Trophoblast cell (in vitro differentiated cells and primary cell): ENCODE measurements at regions not wholly inside any gene's neighbourhood (a gene's known extent, or its start where the extent isn't known, plus 50 kb on each side); places are given as distances from the start of the nearest gene placed in this dataset.

Experiments used
- DNase-seq, 2 donors: peaks; one replicate each; pipeline ENCODE4 v3.0.0-alpha.2; 2016
- H2AFZ ChIP-seq: 2 replicates; pipeline ENCODE4 v1.6.1; 2013; ENCODE audit warnings: low read length, moderate library complexity, mild to moderate bottlenecking; ENCODE audit not compliant: insufficient read depth, poor library complexity
- H2AK5ac ChIP-seq: 2 replicates; pipeline ENCODE4 v1.6.1; 2013; ENCODE audit warnings: mild to moderate bottlenecking, low read length
- H2BK120ac ChIP-seq: 2 replicates; pipeline ENCODE4 v1.6.1; 2013; ENCODE audit warnings: low read length, mild to moderate bottlenecking, moderate library complexity; ENCODE audit not compliant: insufficient read depth, poor library complexity
- H2BK12ac ChIP-seq: 2 replicates; pipeline ENCODE4 v1.6.1; 2013; ENCODE audit warnings: mild to moderate bottlenecking, low read length, moderate library complexity
- H2BK5ac ChIP-seq: 2 replicates; pipeline ENCODE4 v1.6.1; 2013; ENCODE audit warnings: low read length, low read depth, moderate library complexity, mild to moderate bottlenecking; ENCODE audit not compliant: poor library complexity
- H3K14ac ChIP-seq: 2 replicates; pipeline ENCODE4 v1.6.1; 2013; ENCODE audit warnings: mild to moderate bottlenecking, low read length
- H3K18ac ChIP-seq: 2 replicates; pipeline ENCODE4 v1.6.1; 2013; ENCODE audit warnings: mild to moderate bottlenecking, low read length
- H3K23ac ChIP-seq: 2 replicates; pipeline ENCODE4 v1.6.1; 2013; ENCODE audit warnings: low read length
- H3K27ac ChIP-seq: 2 replicates; pipeline ENCODE4 v1.5.1; 2013; ENCODE audit warnings: low read depth, mild to moderate bottlenecking, inconsistent platforms, low read length, moderate library complexity
- H3K27me3 ChIP-seq: 2 replicates; pipeline ENCODE4 v1.6.1; 2013; ENCODE audit warnings: inconsistent platforms, mild to moderate bottlenecking, low read length, moderate library complexity; ENCODE audit not compliant: insufficient read depth
- H3K36me3 ChIP-seq, 2 experiments: 1 replicate in 1 of 2; 2 replicates in 1 of 2; pipeline ENCODE4 v1.6.1; 2013; ENCODE audit warnings: low read length in 2 of 2, mild to moderate bottlenecking in 2 of 2, moderate library complexity in 1 of 2; ENCODE audit not compliant: insufficient read depth in 2 of 2, control insufficient read depth in 1 of 2
- H3K4ac ChIP-seq: 2 replicates; pipeline ENCODE4 v1.6.1; 2013; ENCODE audit warnings: low read depth, mild to moderate bottlenecking, low read length, moderate library complexity
- H3K4me1 ChIP-seq, 2 experiments: 1 replicate in 1 of 2; 2 replicates in 1 of 2; pipeline ENCODE4 v1.6.1; 2013; ENCODE audit warnings: low read length in 2 of 2, mild to moderate bottlenecking in 2 of 2, moderate library complexity in 1 of 2; ENCODE audit not compliant: insufficient read depth in 2 of 2, control insufficient read depth in 1 of 2
- H3K4me2 ChIP-seq: 2 replicates; pipeline ENCODE4 v1.6.1; 2013; ENCODE audit warnings: inconsistent platforms, mild to moderate bottlenecking, low read length, moderate library complexity
- H3K4me3 ChIP-seq: 2 replicates; pipeline ENCODE4 v1.5.1; 2013; ENCODE audit warnings: mild to moderate bottlenecking, low read depth, low read length, inconsistent platforms
- H3K79me1 ChIP-seq: one replicate; pipeline ENCODE4 v1.6.1; 2013; ENCODE audit warnings: low read length
- H3K79me2 ChIP-seq: 2 replicates; pipeline ENCODE4 v1.6.1; 2013; ENCODE audit warnings: low read length, mild to moderate bottlenecking; ENCODE audit not compliant: control insufficient read depth, insufficient read depth, poor library complexity
- H3K9ac ChIP-seq: 2 replicates; pipeline ENCODE4 v1.6.1; 2013; ENCODE audit warnings: mild to moderate bottlenecking, low read length
- H3K9me3 ChIP-seq: 2 replicates; pipeline ENCODE4 v1.6.1; 2013; ENCODE audit warnings: low read depth, mild to moderate bottlenecking, control low read depth, inconsistent platforms, low read length; ENCODE audit not compliant: insufficient read depth
- H4K12ac ChIP-seq: 2 replicates; pipeline ENCODE4 v1.6.1; 2013; ENCODE audit warnings: low read depth, mild to moderate bottlenecking, low read length, moderate library complexity
- H4K8ac ChIP-seq: 2 replicates; pipeline ENCODE4 v1.6.1; 2013; ENCODE audit warnings: low read depth, mild to moderate bottlenecking, low read length, moderate library complexity
- H4K91ac ChIP-seq: one replicate; pipeline ENCODE4 v1.6.1; 2013; ENCODE audit warnings: low read depth, mild to moderate bottlenecking, low read length, moderate library complexity
- WGBS: extraction: QIAGEN DNeasy Blood & Tissue Kit; methylation state at CpG from one replicate; pipeline ENCODE4 v1.1.7; 2013; ENCODE audit warnings: missing lambda C conversion rate; ENCODE audit not compliant: insufficient read length, insufficient coverage; ENCODE audit errors: extremely low coverage; 5-methylcytosine and 5-hydroxymethylcytosine counted together

- no peaks in the 10 kb centered on the region for H3K79me2 ChIP-seq
- WGBS = no CpG with 5 or more reads among the region's 2 CpGs
- H3K4me1 ChIP-seq = peaks cover 0 to 2% of the 10 kb centered on the region in 2 experiments
- no peak overlapping the region for H3K27ac ChIP-seq
- no peak overlapping the region for H3K4ac ChIP-seq
- H2AK5ac ChIP-seq = no peak overlapping the region
- no peak overlapping the region for H3K4me3 ChIP-seq
- H2BK5ac ChIP-seq = no peak overlapping the region
- no peak overlapping the region for H2BK120ac ChIP-seq
- H3K18ac ChIP-seq = no peak overlapping the region
- H2BK12ac ChIP-seq = no peak overlapping the region
- H4K12ac ChIP-seq = no peak overlapping the region
- H3K14ac ChIP-seq = no peak overlapping the region
- no peak overlapping the region for H4K91ac ChIP-seq
- H3K4me2 ChIP-seq = no peak overlapping the region
- no peak overlapping the region for H2AFZ ChIP-seq
- no peak for DNase-seq
- no peaks in the 10 kb centered on the region for H3K79me1 ChIP-seq
- H3K9ac ChIP-seq = no peak overlapping the region
- no peaks in the 10 kb centered on the region for H3K27me3 ChIP-seq
- peaks cover 1% of the 10 kb centered on the region for H3K9me3 ChIP-seq
- H3K23ac ChIP-seq = no peak overlapping the region
- H4K8ac ChIP-seq = no peak overlapping the region
- H3K36me3 ChIP-seq = no peaks in the 10 kb centered on the region
These were observed 623.8 kb downstream of the MMUT start for GRCh38 chr6:48839206-48839605.

DNA sequence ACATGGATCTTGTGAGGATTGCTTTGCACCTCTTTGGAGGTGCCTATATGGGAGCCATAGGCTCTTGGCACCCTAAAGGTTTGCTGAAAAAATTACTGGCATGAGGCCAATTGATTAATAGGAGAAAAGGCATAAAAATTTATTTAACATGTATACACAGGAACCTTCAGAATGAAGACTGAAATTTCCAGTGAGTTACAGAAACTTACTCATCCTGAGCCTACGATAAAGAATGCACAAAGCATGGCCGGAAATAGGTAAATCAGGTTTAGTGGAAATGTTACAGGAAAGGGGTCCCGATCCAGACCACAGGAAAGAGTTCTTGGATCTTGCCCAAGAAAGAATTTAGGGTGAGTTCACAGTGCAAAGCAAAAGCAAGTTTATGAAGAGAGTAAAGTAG is 625.3 kb downstream of the MMUT start:
- Histone ChIP-seq H3K4ac (no peak overlapping the region), H3K79me2 (no peaks in the 10 kb centered on the region), H3K4me3 (no peak overlapping the region), H2AFZ (no peak overlapping the region), H2BK120ac (no peak overlapping the region), H2BK5ac (no peak overlapping the region), H3K23ac (no peak overlapping the region), H3K27ac (no peak overlapping the region), H3K79me1 (no peaks in the 10 kb centered on the region), H3K4me1 (peaks cover 0 to 2% of the 10 kb centered on the region in 2 experiments), H2AK5ac (no peak overlapping the region), H3K14ac (no peak overlapping the region), H3K9ac (no peak overlapping the region), H3K36me3 (no peaks in the 10 kb centered on the region), H4K91ac (no peak overlapping the region), H3K9me3 (peaks cover 1% of the 10 kb centered on the region), H4K12ac (no peak overlapping the region), H3K4me2 (no peak overlapping the region), H3K27me3 (no peaks in the 10 kb centered on the region), H3K18ac (no peak overlapping the region), H2BK12ac (no peak overlapping the region), H4K8ac (no peak overlapping the region)
- DNase-seq = no peak
- no CpG with 5 or more reads among the region's 3 CpGs for WGBS

- no peaks in the 10 kb centered on the region for H3K9me3 ChIP-seq
- H3K18ac ChIP-seq = no peak overlapping the region
- no peak overlapping the region for H4K91ac ChIP-seq
- H3K4me2 ChIP-seq = no peak overlapping the region
- no peaks in the 10 kb centered on the region for H3K79me1 ChIP-seq
- H4K12ac ChIP-seq = no peak overlapping the region
- no peak overlapping the region for H3K9ac ChIP-seq
- no peak overlapping the region for H2AK5ac ChIP-seq
- no peaks in the 10 kb centered on the region for H3K27me3 ChIP-seq
- no peaks in the 10 kb centered on the region for H3K36me3 ChIP-seq
- no peak overlapping the region for H3K14ac ChIP-seq
- H3K79me2 ChIP-seq = no peaks in the 10 kb centered on the region
- H4K8ac ChIP-seq = no peak overlapping the region
- DNase-seq = no peak
- no peak overlapping the region for H3K27ac ChIP-seq
- no peak overlapping the region for H2BK5ac ChIP-seq
- H3K23ac ChIP-seq = no peak overlapping the region
- no peak overlapping the region for H2AFZ ChIP-seq
- no CpG with 5 or more reads among the region's 2 CpGs for WGBS
- H2BK120ac ChIP-seq = no peak overlapping the region
- H3K4me3 ChIP-seq = no peak overlapping the region
- H3K4ac ChIP-seq = no peak overlapping the region
- no peak overlapping the region for H2BK12ac ChIP-seq
- peaks cover 0 to 2% of the 10 kb centered on the region in 2 experiments for H3K4me1 ChIP-seq
These were observed 627.6 kb downstream of the MMUT start for GRCh38 chr6:48835421-48835958.

GRCh38 chr6:48834706-48835105 is 628.3 kb downstream of the MMUT start:
- no peak overlapping the region for H2AK5ac ChIP-seq
- no peak overlapping the region for H3K4ac ChIP-seq
- H2BK12ac ChIP-seq = no peak overlapping the region
- H3K14ac ChIP-seq = no peak overlapping the region
- H3K9me3 ChIP-seq = no peaks in the 10 kb centered on the region
- peaks cover 0 to 2% of the 10 kb centered on the region in 2 experiments for H3K4me1 ChIP-seq
- no peak overlapping the region for H3K18ac ChIP-seq
- H3K36me3 ChIP-seq = no peaks in the 10 kb centered on the region
- no peak overlapping the region for H3K4me2 ChIP-seq
- no peak overlapping the region for H4K91ac ChIP-seq
- H3K79me1 ChIP-seq = no peaks in the 10 kb centered on the region
- H4K8ac ChIP-seq = no peak overlapping the region
- no peak overlapping the region for H2AFZ ChIP-seq
- no peak overlapping the region for H2BK5ac ChIP-seq
- no peaks in the 10 kb centered on the region for H3K79me2 ChIP-seq
- H4K12ac ChIP-seq = no peak overlapping the region
- H3K27ac ChIP-seq = no peak overlapping the region
- H3K9ac ChIP-seq = no peak overlapping the region
- H3K4me3 ChIP-seq = no peak overlapping the region
- no peak overlapping the region for H2BK120ac ChIP-seq
- no peak overlapping the region for H3K23ac ChIP-seq
- no peaks in the 10 kb centered on the region for H3K27me3 ChIP-seq
- no peak for DNase-seq
